Fibroblast of lung (primary cell): ENCODE measurements at regions not wholly inside any gene's neighbourhood (a gene's known extent, or its start where the extent isn't known, plus 50 kb on each side); places are given as distances from the start of the nearest gene placed in this dataset.

Source experiments
- DNase-seq, 2 donors: peaks; one replicate each; pipeline versions ENCODE4 v3.0.0 to v3.0.0-alpha.2; 2010; ENCODE audit warnings: low read depth in 2 of 2
- H2AFZ ChIP-seq: 2 replicates; pipeline ENCODE4 v1.5.1; 2012; ENCODE audit warnings: low read length, control low read depth, inconsistent platforms
- H3K27ac ChIP-seq: 2 replicates; pipeline ENCODE4 v1.5.1; 2011; ENCODE audit warnings: low read length, control low read depth; ENCODE audit not compliant: insufficient read depth
- H3K27me3 ChIP-seq: 2 replicates; pipeline ENCODE4 v1.5.1; 2011; ENCODE audit warnings: mild to moderate bottlenecking, low read length; ENCODE audit not compliant: control insufficient read depth, insufficient read depth
- H3K36me3 ChIP-seq: 2 replicates; pipeline ENCODE4 v1.5.1; 2011; ENCODE audit warnings: low read length; ENCODE audit not compliant: control insufficient read depth, insufficient read depth
- H3K4me1 ChIP-seq: 2 replicates; pipeline ENCODE4 v1.5.1; 2011; ENCODE audit warnings: low read length; ENCODE audit not compliant: control insufficient read depth, insufficient read depth; ENCODE audit errors: extremely low read depth
- H3K4me2 ChIP-seq: 2 replicates; pipeline ENCODE4 v1.5.1; 2011; ENCODE audit warnings: low read length, control low read depth; ENCODE audit not compliant: insufficient read depth; ENCODE audit errors: extremely low read depth
- H3K4me3 ChIP-seq, 4 experiments: fragments of 200-600 bp in 1 of 4; sonication (generic) in 1 of 4; replicated peaks in 1 of 4; 2 replicates each; pipeline ENCODE4 v1.5.1; 2011 to 2016; ENCODE audit warnings: low read length in 4 of 4, low read depth in 3 of 4, mild to moderate bottlenecking in 3 of 4, control low read depth in 2 of 4, inconsistent platforms in 1 of 4, mixed read lengths in 1 of 4; ENCODE audit not compliant: insufficient read depth in 1 of 4; ENCODE audit errors: control extremely low read depth in 1 of 4
- H3K79me2 ChIP-seq: 2 replicates; pipeline ENCODE4 v1.5.1; 2012; ENCODE audit warnings: mild to moderate bottlenecking, low read length, inconsistent platforms; ENCODE audit not compliant: control insufficient read depth, insufficient read depth
- H3K9ac ChIP-seq: 2 replicates; pipeline ENCODE4 v1.5.1; 2011; ENCODE audit warnings: mild to moderate bottlenecking, low read length, control low read depth; ENCODE audit not compliant: insufficient read depth
- H3K9me3 ChIP-seq: 2 replicates; pipeline ENCODE4 v1.5.1; 2012; ENCODE audit warnings: low read depth, low read length; ENCODE audit not compliant: control insufficient read depth, insufficient read depth
- H4K20me1 ChIP-seq: 2 replicates; pipeline ENCODE4 v1.5.1; 2011; ENCODE audit warnings: low read length; ENCODE audit not compliant: control insufficient read depth, insufficient read depth; ENCODE audit errors: extremely low read depth
- CTCF ChIP-seq, 2 donors: IDR thresholded peaks in 1 of 2; conservative IDR thresholded peaks in 1 of 2; 1 replicate in 1 of 2; 2 replicates in 1 of 2; pipeline ENCODE4 v1.5.1; 2011 to 2012; ENCODE audit warnings: low read length in 2 of 2, control low read depth in 1 of 2, inconsistent platforms in 1 of 2, low read depth in 1 of 2, mild to moderate bottlenecking in 1 of 2
- EZH2 ChIP-seq: IDR thresholded peaks from 2 replicates; pipeline ENCODE4 v1.5.1; 2012; ENCODE audit warnings: low read length, control low read depth, mild to moderate bottlenecking; ENCODE audit errors: missing control alignments

GRCh38 chr3:13174011-13174802 is 101.0 kb upstream of the IQSEC1 start:
- H3K27ac ChIP-seq = no peak overlapping the region
- no peak overlapping the region for H3K4me3 ChIP-seq
- no peaks in the 10 kb centered on the region for H3K27me3 ChIP-seq
- H3K9me3 ChIP-seq = no peaks in the 10 kb centered on the region
- TF ChIP-seq EZH2 (no peak), CTCF (conservative IDR thresholded peaks at IDR 0.05 in 1 of 2, IDR thresholded peaks at IDR 0.05 in 1 of 2; ENCODE audit: low read depth in 1 of 2, low read length in 2 of 2) (no peak)
- H3K4me2 ChIP-seq = no peak overlapping the region
- no peak overlapping the region for H2AFZ ChIP-seq
- no peak overlapping the region for H3K9ac ChIP-seq
- H4K20me1 ChIP-seq = no peaks in the 10 kb centered on the region
- H3K4me1 ChIP-seq = no peaks in the 10 kb centered on the region
- no peak for DNase-seq
- H3K36me3 ChIP-seq = no peaks in the 10 kb centered on the region
- H3K79me2 ChIP-seq = no peaks in the 10 kb centered on the region

GRCh38 chr3:13173186-13173585 is 100.0 kb upstream of the IQSEC1 start:
- no peak for DNase-seq
- Histone ChIP-seq H3K4me3 (no peak overlapping the region), H3K27me3 (no peaks in the 10 kb centered on the region), H3K27ac (no peak overlapping the region), H3K4me2 (no peak overlapping the region), H3K4me1 (no peaks in the 10 kb centered on the region), H4K20me1 (no peaks in the 10 kb centered on the region), H2AFZ (no peak overlapping the region), H3K9ac (no peak overlapping the region), H3K79me2 (no peaks in the 10 kb centered on the region), H3K36me3 (no peaks in the 10 kb centered on the region), H3K9me3 (no peaks in the 10 kb centered on the region)
- TF ChIP-seq EZH2 (no peak), CTCF (conservative IDR thresholded peaks at IDR 0.05 in 1 of 2, IDR thresholded peaks at IDR 0.05 in 1 of 2; ENCODE audit: low read depth in 1 of 2, low read length in 2 of 2) (no peak)

- Histone ChIP-seq H3K9ac (no peak overlapping the region), H3K9me3 (no peaks in the 10 kb centered on the region), H3K4me3 (no peak overlapping the region), H3K4me1 (no peaks in the 10 kb centered on the region), H2AFZ (no peak overlapping the region), H3K79me2 (no peaks in the 10 kb centered on the region), H3K4me2 (no peak overlapping the region), H3K36me3 (no peaks in the 10 kb centered on the region), H3K27ac (no peak overlapping the region), H3K27me3 (no peaks in the 10 kb centered on the region), H4K20me1 (no peaks in the 10 kb centered on the region)
- no peak for TF ChIP-seq CTCF (conservative IDR thresholded peaks at IDR 0.05 in 1 of 2, IDR thresholded peaks at IDR 0.05 in 1 of 2; ENCODE audit: low read depth in 1 of 2, low read length in 2 of 2)
- DNase-seq = no peak
Measured at GRCh38 chr3:13172644-13173013, 99.4 kb upstream of the IQSEC1 start.
